ENCODE measurements at regions not wholly inside any gene's neighbourhood (a gene's known extent, or its start where the extent isn't known, plus 50 kb on each side); places are given as distances from the start of the nearest gene placed in this dataset.

- Histone ChIP-seq H3K79me2 (ENCODE audit: insufficient read depth, low read length) (no peaks in the 10 kb centered on the region), H3K36me3 (replicated peaks in 1 of 2; ENCODE audit: control insufficient read depth in 1 of 2, insufficient read depth in 2 of 2, low read length in 2 of 2) (no peaks in the 10 kb centered on the region), H3K4me1 (ENCODE audit: insufficient read depth, low read length) (no peaks in the 10 kb centered on the region), H3K9me3 (ENCODE audit: low read length) (peaks cover 80% of the 10 kb centered on the region), H3K27me3 (ENCODE audit: control insufficient read depth in 1 of 2, insufficient read depth in 2 of 2, low read length in 2 of 2) (no peaks in the 10 kb centered on the region), H3K27ac (ENCODE audit: extremely low read length, insufficient read depth, low read length) (no peak overlapping the region), H4K20me1 (ENCODE audit: insufficient read depth, low read length) (no peaks in the 10 kb centered on the region), H3K9ac (ENCODE audit: insufficient read depth, low read depth, low read length) (no peak overlapping the region), H2AFZ (ENCODE audit: low read length) (no peak overlapping the region), H3K4me2 (ENCODE audit: low read depth, low read length) (no peak overlapping the region), H3K4me3 (replicated peaks in 1 of 3; ENCODE audit: insufficient read depth in 1 of 3, low read depth in 2 of 3, low read length in 3 of 3) (no peak overlapping the region)
- DNase-seq (ENCODE audit: low spot score), result no peak
- TF ChIP-seq MEIS1 (CRISPR knock-in tag; IDR thresholded peaks at IDR 0.05; ENCODE audit: borderline replicate concordance), result no peak
- TF ChIP-seq KDM5A (IDR thresholded peaks at IDR 0.05; ENCODE audit: borderline replicate concordance, low read length), result no peak
- TF ChIP-seq HIC2 (CRISPR knock-in tag; IDR thresholded peaks at IDR 0.05; ENCODE audit: low read depth), result no peak
- no peak for TF ChIP-seq ZFP82 (CRISPR knock-in tag; IDR thresholded peaks at IDR 0.05; ENCODE audit: borderline replicate concordance)
- TF ChIP-seq, protein P1, sequence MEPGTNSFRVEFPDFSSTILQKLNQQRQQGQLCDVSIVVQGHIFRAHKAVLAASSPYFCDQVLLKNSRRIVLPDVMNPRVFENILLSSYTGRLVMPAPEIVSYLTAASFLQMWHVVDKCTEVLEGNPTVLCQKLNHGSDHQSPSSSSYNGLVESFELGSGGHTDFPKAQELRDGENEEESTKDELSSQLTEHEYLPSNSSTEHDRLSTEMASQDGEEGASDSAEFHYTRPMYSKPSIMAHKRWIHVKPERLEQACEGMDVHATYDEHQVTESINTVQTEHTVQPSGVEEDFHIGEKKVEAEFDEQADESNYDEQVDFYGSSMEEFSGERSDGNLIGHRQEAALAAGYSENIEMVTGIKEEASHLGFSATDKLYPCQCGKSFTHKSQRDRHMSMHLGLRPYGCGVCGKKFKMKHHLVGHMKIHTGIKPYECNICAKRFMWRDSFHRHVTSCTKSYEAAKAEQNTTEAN (CRISPR knock-in tag; conservative IDR thresholded peaks at IDR 0.05), result no peak
- TF ChIP-seq ZIK1 (CRISPR knock-in tag; IDR thresholded peaks at IDR 0.05; ENCODE audit: borderline replicate concordance, low read depth), result no peak
- TF ChIP-seq RAD21 (CRISPR knock-in tag; IDR thresholded peaks at IDR 0.05), result no peak
- no peak for TF ChIP-seq ATAD3A (CRISPR knock-in tag; IDR thresholded peaks at IDR 0.05)
- no peak for TF ChIP-seq ASH2L (IDR thresholded peaks at IDR 0.05; ENCODE audit: insufficient read length, low read depth, low read length)
- no peak for TF ChIP-seq SATB2 (CRISPR knock-in tag; IDR thresholded peaks at IDR 0.05)
- no peak for TF ChIP-seq NR2F1 (CRISPR knock-in tag; IDR thresholded peaks at IDR 0.05)
- TF ChIP-seq ZNF7 (CRISPR knock-in tag; IDR thresholded peaks at IDR 0.05), result no peak
- WGBS (ENCODE audit: low lambda C conversion rate), result 14% methylated on average over 5 of the region's 5 CpGs
- ATAC-seq, result no peak
- FAIRE-seq, result no peak
- no TSS peak for BruUV-seq (replicated peaks)
- in situ Hi-C loops (cut with HindIII; ENCODE audit: extremely low pct_ligation_motif_present, low pct_unique_long_range_greater_than_20kb) (no loop called here), intact Hi-C loops (cut with micrococcal nuclease; ENCODE audit: unreplicated experiment) (no loop called here)
- POLR2A ChIA-PET, result no interaction called here
- CTCF ChIA-PET (ENCODE audit: low intra/inter-chr PET ratio, low total read pairs), result no interaction called here
These were observed 632.8 kb downstream of the HDGFL1 start for GRCh38 chr6:23202207-23202606.

All from HepG2 (cell line).